OCI-LY3 (cell line): ENCODE measurements at regions not wholly inside any gene's neighbourhood (a gene's known extent, or its start where the extent isn't known, plus 50 kb on each side); places are given as distances from the start of the nearest gene placed in this dataset.

Experiments
- H2AFZ ChIP-seq: fragments of 200-600, 300-600 bp; shearing (Covaris generic); 2 replicates; pipeline ENCODE4 v1.6.0; 2014; ENCODE audit warnings: antibody characterized with exemption, low read depth, low read length
- H3K27ac ChIP-seq: fragments of 200-600, 300-600 bp; sonication (generic); 2 replicates; pipeline ENCODE4 v1.5.1; 2014; ENCODE audit warnings: mild to moderate bottlenecking, low read length, moderate library complexity, mixed read lengths
- H3K27me3 ChIP-seq: fragments of 200-600, 300-600 bp; sonication (generic); 2 replicates; pipeline ENCODE4 v1.6.1; 2014; ENCODE audit warnings: low read depth, low read length, mixed read lengths
- H3K36me3 ChIP-seq: fragments of 200-600, 300-600 bp; sonication (generic); replicated peaks from 2 replicates; pipeline ENCODE3; 2014; ENCODE audit warnings: low read depth, low read length, mixed read lengths
- H3K4me1 ChIP-seq: fragments of 300-600, 200-600 bp; sonication (generic); 2 replicates; pipeline ENCODE4 v1.6.1; 2014; ENCODE audit warnings: low read length, mixed read lengths
- H3K4me2 ChIP-seq: fragments of 200-600, 300-600 bp; sonication (generic); 2 replicates; pipeline ENCODE4 v1.6.1; 2014; ENCODE audit warnings: low read length, mixed read lengths
- H3K4me3 ChIP-seq: fragments of 300-600, 200-600 bp; sonication (generic); 2 replicates; pipeline ENCODE4 v1.5.1; 2014; ENCODE audit warnings: antibody characterized with exemption, mild to moderate bottlenecking, low read length, moderate library complexity
- H3K79me2 ChIP-seq: fragments of 300-600, 200-600 bp; shearing (Covaris generic); 2 replicates; pipeline ENCODE4 v1.6.1; 2014; ENCODE audit warnings: mild to moderate bottlenecking, low read length, mixed read lengths
- H3K9ac ChIP-seq: fragments of 300-600, 200-600 bp; shearing (Covaris generic); 2 replicates; pipeline ENCODE4 v1.6.0; 2014; ENCODE audit warnings: mild to moderate bottlenecking, low read length, moderate library complexity
- H3K9me3 ChIP-seq: fragments of 200-600, 300-600 bp; shearing (Covaris generic); 2 replicates; pipeline ENCODE4 v1.6.1; 2014; ENCODE audit warnings: low read length, mixed read lengths; ENCODE audit not compliant: insufficient read depth
- H4K20me1 ChIP-seq: fragments of 200-600, 300-600 bp; sonication (generic); 2 replicates; pipeline ENCODE4 v1.6.1; 2016; ENCODE audit warnings: low read length, mixed read lengths; ENCODE audit not compliant: insufficient read depth
- EZH2phosphoT487 ChIP-seq: fragments of 200-600 bp; shearing (Covaris generic); IDR thresholded peaks from 2 replicates; pipeline ENCODE4 v1.6.1; 2018; ENCODE audit warnings: antibody characterized with exemption, mixed run types, low read depth
- TF ChIP-seq, protein P1 (sequence below): fragments of 200-600, 300-600 bp; sonication (generic); IDR thresholded peaks from 2 replicates; pipeline ENCODE4 v1.5.1; 2014; ENCODE audit warnings: antibody characterized with exemption, low read length, low read depth

DNA sequence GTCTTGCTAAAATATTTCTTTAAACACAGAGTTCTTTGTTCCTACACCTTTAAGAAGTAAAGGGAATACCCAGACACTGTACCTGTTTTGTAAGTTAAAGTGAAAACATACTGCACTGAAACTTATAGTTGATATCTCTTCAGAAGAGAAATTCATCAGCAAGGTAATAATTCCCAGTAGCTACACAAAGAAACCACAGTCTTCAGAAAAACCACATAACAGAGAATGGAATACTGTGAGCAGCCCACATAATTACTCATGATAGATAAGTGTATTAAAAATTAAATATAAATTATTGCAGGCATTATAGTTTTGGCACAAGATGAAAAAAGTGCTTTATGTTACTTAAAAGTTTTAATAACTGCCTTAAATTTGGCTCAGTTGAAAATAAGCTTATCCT lies 276.6 kb downstream of the SETD4 start:
- Histone ChIP-seq H3K36me3 (no peaks in the 10 kb centered on the region), H3K79me2 (no peaks in the 10 kb centered on the region), H3K4me2 (no peak overlapping the region), H4K20me1 (no peaks in the 10 kb centered on the region), H3K4me1 (peaks cover 18% of the 10 kb centered on the region), H3K9ac (no peak overlapping the region), H2AFZ (no peak overlapping the region), H3K27me3 (no peaks in the 10 kb centered on the region), H3K9me3 (no peaks in the 10 kb centered on the region), H3K4me3 (no peak overlapping the region), H3K27ac (no peak overlapping the region)
- TF ChIP-seq, protein P1, sequence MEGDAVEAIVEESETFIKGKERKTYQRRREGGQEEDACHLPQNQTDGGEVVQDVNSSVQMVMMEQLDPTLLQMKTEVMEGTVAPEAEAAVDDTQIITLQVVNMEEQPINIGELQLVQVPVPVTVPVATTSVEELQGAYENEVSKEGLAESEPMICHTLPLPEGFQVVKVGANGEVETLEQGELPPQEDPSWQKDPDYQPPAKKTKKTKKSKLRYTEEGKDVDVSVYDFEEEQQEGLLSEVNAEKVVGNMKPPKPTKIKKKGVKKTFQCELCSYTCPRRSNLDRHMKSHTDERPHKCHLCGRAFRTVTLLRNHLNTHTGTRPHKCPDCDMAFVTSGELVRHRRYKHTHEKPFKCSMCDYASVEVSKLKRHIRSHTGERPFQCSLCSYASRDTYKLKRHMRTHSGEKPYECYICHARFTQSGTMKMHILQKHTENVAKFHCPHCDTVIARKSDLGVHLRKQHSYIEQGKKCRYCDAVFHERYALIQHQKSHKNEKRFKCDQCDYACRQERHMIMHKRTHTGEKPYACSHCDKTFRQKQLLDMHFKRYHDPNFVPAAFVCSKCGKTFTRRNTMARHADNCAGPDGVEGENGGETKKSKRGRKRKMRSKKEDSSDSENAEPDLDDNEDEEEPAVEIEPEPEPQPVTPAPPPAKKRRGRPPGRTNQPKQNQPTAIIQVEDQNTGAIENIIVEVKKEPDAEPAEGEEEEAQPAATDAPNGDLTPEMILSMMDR, result no peak
- TF ChIP-seq EZH2phosphoT487, result no peak

DNA sequence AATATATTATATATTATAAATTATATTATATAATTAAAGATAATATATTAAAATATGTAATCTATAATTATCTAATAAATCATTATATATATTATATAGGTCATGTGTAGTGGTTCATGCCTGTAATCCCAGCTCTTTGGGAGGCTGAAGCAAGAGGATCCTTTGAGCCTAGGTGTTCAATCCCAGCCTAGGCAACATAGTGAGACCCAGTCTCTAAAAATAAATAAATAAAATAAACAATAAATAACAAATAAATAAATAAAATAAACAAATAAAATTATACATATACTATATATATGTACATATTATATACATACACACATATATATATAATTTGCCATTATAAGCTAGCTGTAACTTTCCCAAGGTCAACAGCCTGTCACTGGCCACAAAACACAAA lies 277.7 kb downstream of the SETD4 start:
- Histone ChIP-seq H3K4me2 (no peak overlapping the region), H4K20me1 (no peaks in the 10 kb centered on the region), H3K4me3 (no peak overlapping the region), H3K36me3 (no peaks in the 10 kb centered on the region), H3K9ac (no peak overlapping the region), H3K27ac (no peak overlapping the region), H3K79me2 (no peaks in the 10 kb centered on the region), H3K27me3 (no peaks in the 10 kb centered on the region), H3K4me1 (peaks cover 18% of the 10 kb centered on the region), H3K9me3 (0 out of 2 replicates have a peak, but pooled peaks cover 3% of the 10 kb centered on the region), H2AFZ (no peak overlapping the region)
- TF ChIP-seq, protein P1, result no peak
- TF ChIP-seq EZH2phosphoT487, result no peak

DNA sequence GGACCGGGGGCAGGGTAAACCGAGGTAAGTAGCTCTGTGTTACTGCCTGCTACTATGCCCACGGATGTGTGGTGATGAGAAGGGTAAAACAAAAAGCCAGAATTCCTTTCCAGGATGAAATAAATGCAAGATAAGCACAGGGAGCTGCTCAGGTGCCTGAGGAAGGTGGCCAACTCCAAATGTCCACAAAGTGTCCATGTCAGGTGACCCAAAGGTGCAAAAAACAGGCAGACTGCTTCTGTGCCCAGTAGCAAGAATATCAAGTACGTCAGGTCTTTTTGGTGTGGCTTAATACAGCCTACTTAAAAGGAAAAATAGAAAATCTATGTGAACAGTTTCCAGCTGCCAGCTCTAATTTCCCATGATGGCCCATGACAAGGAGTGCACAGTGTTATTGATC lies 279.3 kb downstream of the SETD4 start:
- Histone ChIP-seq H3K27me3 (no peaks in the 10 kb centered on the region), H4K20me1 (no peaks in the 10 kb centered on the region), H3K4me1 (peaks cover 18% of the 10 kb centered on the region), H3K9ac (no peak overlapping the region), H2AFZ (no peak overlapping the region), H3K9me3 (0 out of 2 replicates have a peak, but pooled peaks cover 3% of the 10 kb centered on the region), H3K4me3 (no peak overlapping the region), H3K79me2 (no peaks in the 10 kb centered on the region), H3K27ac (no peak overlapping the region), H3K4me2 (no peak overlapping the region), H3K36me3 (no peaks in the 10 kb centered on the region)
- TF ChIP-seq, protein P1, result no peak
- no peak for TF ChIP-seq EZH2phosphoT487

DNA sequence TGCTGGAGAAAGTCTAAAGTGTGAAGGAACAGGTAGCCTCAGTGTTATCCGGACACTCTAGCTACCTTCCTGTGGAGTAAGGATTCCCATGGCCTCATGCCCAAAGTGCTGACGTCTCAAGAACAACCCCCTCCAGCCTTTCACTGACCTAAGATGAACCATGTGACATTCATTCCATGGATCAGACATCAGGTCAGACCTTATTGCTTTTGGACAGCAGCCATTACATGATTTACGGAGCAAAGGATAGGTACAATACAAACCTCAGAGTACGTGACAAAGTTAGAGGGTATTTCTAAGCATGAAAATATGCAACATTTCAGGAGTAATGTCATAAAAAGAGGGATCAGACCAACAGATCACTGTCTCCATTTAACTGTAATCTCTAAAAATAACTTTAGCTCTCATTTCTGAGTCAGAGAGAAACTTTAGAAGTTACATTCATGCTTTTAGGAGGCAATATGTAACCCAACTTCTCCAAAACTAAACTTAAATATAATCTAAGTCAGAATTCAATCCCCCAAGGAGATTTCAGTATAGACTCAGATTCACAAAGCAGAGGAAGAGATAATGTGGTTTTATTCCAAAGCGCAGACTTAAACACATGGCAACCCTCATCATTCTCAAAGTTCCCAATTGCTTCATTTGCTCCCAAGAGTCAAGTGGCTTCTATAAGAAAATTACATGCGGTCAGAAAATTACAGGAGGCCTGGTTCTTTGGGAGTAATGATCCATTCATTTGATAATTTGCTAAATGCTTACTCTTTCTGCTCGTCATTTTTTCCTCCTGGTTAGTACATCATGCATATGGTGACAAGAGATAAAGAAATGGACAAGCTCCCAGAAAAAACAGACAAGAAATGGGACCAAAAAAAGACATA lies 280.4 kb downstream of the SETD4 start:
- Histone ChIP-seq H3K4me2 (peak overlapping the region; percentile 71), H2AFZ (peak overlapping the region; percentile 34; the same call in 1 of the 2 replicates), H3K79me2 (no peaks in the 10 kb centered on the region), H3K36me3 (no peaks in the 10 kb centered on the region), H3K27ac (peak overlapping the region; percentile 22), H4K20me1 (no peaks in the 10 kb centered on the region), H3K4me1 (peaks cover 18% of the 10 kb centered on the region), H3K9me3 (0 out of 2 replicates have a peak, but pooled peaks cover 3% of the 10 kb centered on the region), H3K4me3 (peak overlapping the region; percentile 40), H3K9ac (no peak overlapping the region), H3K27me3 (peaks cover 2% of the 10 kb centered on the region; the same call in 1 of the 2 replicates)
- no peak for TF ChIP-seq EZH2phosphoT487
- TF ChIP-seq, protein P1, result no peak
